Ascending aorta (tissue), 2 donors: ENCODE measurements at regions not wholly inside any gene's neighbourhood (a gene's known extent, or its start where the extent isn't known, plus 50 kb on each side); places are given as distances from the start of the nearest gene placed in this dataset.

Source experiments
- DNase-seq, 2 donors: peaks; one replicate each; pipeline ENCODE4 v3.0.0-alpha.2; 2019; ENCODE audit warnings: low spot score in 2 of 2
- H3K27ac ChIP-seq, 2 donors: fragments of 200-600 bp; sonication (generic); one replicate each; pipeline ENCODE4 v1.5.1; 2016 to 2017; ENCODE audit warnings: mild to moderate bottlenecking in 1 of 2
- H3K27me3 ChIP-seq: fragments of 200-600 bp; sonication (generic); one replicate; pipeline ENCODE4 v1.5.1; 2017
- H3K36me3 ChIP-seq, 2 donors: fragments of 200-600 bp; sonication (generic); one replicate each; pipeline ENCODE4 v1.5.1; 2016
- H3K4me1 ChIP-seq, 2 donors: fragments of 200-600 bp; sonication (generic); one replicate each; pipeline ENCODE4 v1.5.1; 2016 to 2017; ENCODE audit warnings: mild to moderate bottlenecking in 1 of 2
- H3K4me3 ChIP-seq, 2 donors: fragments of 200-600 bp; sonication (generic); one replicate each; pipeline ENCODE4 v1.5.1; 2016 to 2017; ENCODE audit warnings: mild to moderate bottlenecking in 1 of 2
- H3K9me3 ChIP-seq, 2 donors: fragments of 200-600 bp; sonication (generic); one replicate each; pipeline ENCODE4 v1.5.1; 2016
- CTCF ChIP-seq, 3 experiments: fragments of 200-600 bp in 2 of 3; fragments of 450-650 bp in 1 of 3; sonication (generic) in 2 of 3; IDR thresholded peaks; one replicate each; pipeline ENCODE4 v1.5.1; 2016 to 2019; ENCODE audit warnings: antibody characterized with exemption in 3 of 3, mild to moderate bottlenecking in 1 of 3, moderate library complexity in 1 of 3
- intact Hi-C: fragments of 100-400 bp; cut with DNase I; formaldehyde crosslinking; loops from one replicate; pipeline ENCODE4 v1.15.1; 2023

DNA sequence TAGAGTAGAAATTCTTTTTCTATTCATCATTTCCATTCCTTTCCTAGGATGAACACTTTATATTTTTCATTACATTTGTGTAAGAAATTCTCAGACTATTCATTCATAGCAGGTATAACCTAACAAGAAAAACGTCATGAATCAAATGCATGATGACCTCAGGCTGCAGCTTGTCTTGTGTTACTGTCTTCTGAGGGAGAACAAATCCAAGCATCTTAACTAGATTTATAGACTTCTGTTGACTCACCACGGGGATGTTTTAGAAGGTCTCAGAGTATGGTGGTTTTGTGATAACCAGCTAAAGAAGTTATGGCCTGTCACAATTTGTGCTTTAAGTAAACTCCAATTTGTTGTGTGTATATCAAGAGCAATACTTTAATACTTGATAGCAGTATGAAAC, 102.7 kb downstream of the ANKRD7 start:
- Histone ChIP-seq H3K36me3 (no peaks in the 10 kb centered on the region), H3K4me3 (no peak overlapping the region), H3K4me1 (no peaks in the 10 kb centered on the region), H3K9me3 (no peaks in the 10 kb centered on the region), H3K27me3 (no peaks in the 10 kb centered on the region), H3K27ac (no peak overlapping the region)
- intact Hi-C loops, result no loop called here
- no peak for DNase-seq
- TF ChIP-seq CTCF (IDR thresholded peaks at IDR 0.05), result no peak

DNA sequence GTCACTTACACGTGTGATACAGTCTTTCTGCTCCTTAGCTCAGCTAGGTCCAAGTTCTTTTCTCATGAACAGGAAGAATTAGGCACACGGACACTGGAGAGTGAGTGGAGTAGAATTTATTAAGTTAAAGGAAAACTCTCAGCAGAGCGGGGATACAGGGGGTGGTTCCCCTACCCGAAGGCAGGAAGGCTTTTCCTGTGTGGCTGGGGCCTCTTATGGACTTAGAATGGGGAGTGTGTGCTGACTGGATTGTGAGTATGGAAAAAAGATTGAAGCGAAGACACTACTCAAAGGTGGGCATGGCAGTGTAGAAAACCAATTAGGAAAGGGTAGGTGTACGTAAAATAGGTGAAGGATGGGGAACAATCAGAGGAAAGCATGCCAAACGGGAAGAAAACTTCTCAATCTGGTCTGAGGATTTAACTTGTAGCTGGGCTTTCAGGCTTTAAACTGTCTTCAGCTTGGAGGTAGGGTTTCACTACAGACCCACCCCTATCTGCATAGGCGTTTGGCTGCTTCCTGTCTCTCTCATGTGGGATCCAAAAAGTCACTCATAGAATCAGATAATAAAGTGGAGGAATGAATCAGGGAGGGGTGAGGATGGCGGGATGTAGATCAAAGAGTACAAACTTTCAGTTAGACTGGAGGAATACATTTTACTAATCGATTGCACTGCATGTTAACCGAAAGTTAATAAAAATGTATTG, 104.2 kb downstream of the ANKRD7 start:
- Histone ChIP-seq H3K9me3 (no peaks in the 10 kb centered on the region), H3K4me1 (no peaks in the 10 kb centered on the region), H3K27ac (no peak overlapping the region), H3K27me3 (no peaks in the 10 kb centered on the region), H3K4me3 (no peak overlapping the region), H3K36me3 (no peaks in the 10 kb centered on the region)
- intact Hi-C loops, result no loop called here
- no peak for DNase-seq
- no peak for TF ChIP-seq CTCF (IDR thresholded peaks at IDR 0.05)

- Histone ChIP-seq H3K27me3 (no peaks in the 10 kb centered on the region), H3K4me3 (no peak overlapping the region), H3K27ac (no peak overlapping the region), H3K36me3 (no peaks in the 10 kb centered on the region), H3K4me1 (no peaks in the 10 kb centered on the region), H3K9me3 (no peaks in the 10 kb centered on the region)
- DNase-seq, result no peak
- no peak for TF ChIP-seq CTCF (IDR thresholded peaks at IDR 0.05)
- intact Hi-C loops, result no loop called here
Observed at GRCh38 chr7:118330388-118330787, 105.9 kb downstream of the ANKRD7 start.

DNA sequence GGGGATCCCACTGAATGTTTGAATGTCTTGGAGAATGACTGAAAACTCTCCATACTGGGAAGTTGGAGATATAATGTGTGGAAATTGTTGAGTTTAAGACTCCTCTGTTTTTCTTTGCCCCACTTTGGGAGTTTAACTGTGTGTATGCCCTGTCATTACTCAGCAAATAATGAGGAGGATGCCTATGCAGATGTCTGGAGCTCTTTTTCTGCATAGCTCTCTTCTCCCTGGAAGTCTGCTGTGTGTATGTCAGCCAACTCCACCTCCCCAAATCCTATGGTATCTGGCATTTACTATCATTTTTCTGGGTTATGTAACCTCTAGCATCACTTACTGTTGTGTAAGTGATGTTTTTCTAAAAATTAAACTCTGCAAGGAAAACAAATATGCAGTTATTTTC, 122.2 kb downstream of the ANKRD7 start:
- Histone ChIP-seq H3K4me3 (no peak overlapping the region), H3K4me1 (no peaks in the 10 kb centered on the region), H3K27ac (no peak overlapping the region), H3K36me3 (no peaks in the 10 kb centered on the region), H3K27me3 (no peaks in the 10 kb centered on the region), H3K9me3 (no peaks in the 10 kb centered on the region)
- no peak for DNase-seq
- intact Hi-C loops, result no loop called here
- TF ChIP-seq CTCF (IDR thresholded peaks at IDR 0.05), result no peak

GRCh38 chr7:118349604-118350003, 125.1 kb downstream of the ANKRD7 start:
- H3K27me3 ChIP-seq, result no peaks in the 10 kb centered on the region
- no peak overlapping the region for H3K27ac ChIP-seq
- H3K36me3 ChIP-seq, result no peaks in the 10 kb centered on the region
- H3K4me1 ChIP-seq, result no peaks in the 10 kb centered on the region
- intact Hi-C loops, result no loop called here
- no peak for DNase-seq
- TF ChIP-seq CTCF (IDR thresholded peaks at IDR 0.05), result no peak
- H3K9me3 ChIP-seq, result no peaks in the 10 kb centered on the region
- H3K4me3 ChIP-seq, result no peak overlapping the region

- no peak overlapping the region for H3K27ac ChIP-seq
- no peak for TF ChIP-seq CTCF (IDR thresholded peaks at IDR 0.05)
- H3K36me3 ChIP-seq, result no peaks in the 10 kb centered on the region
- H3K4me3 ChIP-seq, result no peak overlapping the region
- intact Hi-C loops, result no loop called here
- H3K4me1 ChIP-seq, result no peaks in the 10 kb centered on the region
- no peaks in the 10 kb centered on the region for H3K27me3 ChIP-seq
- no peak for DNase-seq
- H3K9me3 ChIP-seq, result no peaks in the 10 kb centered on the region
Observed at GRCh38 chr7:118350260-118350659, 125.8 kb downstream of the ANKRD7 start.
